HG02623 (cell line): ENCODE measurements at regions not wholly inside any gene's neighbourhood (a gene's known extent, or its start where the extent isn't known, plus 50 kb on each side); places are given as distances from the start of the nearest gene placed in this dataset.

Source experiments
- ATAC-seq: cut with Tn5 transposase; IDR thresholded peaks from one replicate; pipeline ENCODE4 v1.9.1; 2021; ENCODE audit warnings: moderate library complexity; ENCODE audit not compliant: unreplicated experiment

DNA sequence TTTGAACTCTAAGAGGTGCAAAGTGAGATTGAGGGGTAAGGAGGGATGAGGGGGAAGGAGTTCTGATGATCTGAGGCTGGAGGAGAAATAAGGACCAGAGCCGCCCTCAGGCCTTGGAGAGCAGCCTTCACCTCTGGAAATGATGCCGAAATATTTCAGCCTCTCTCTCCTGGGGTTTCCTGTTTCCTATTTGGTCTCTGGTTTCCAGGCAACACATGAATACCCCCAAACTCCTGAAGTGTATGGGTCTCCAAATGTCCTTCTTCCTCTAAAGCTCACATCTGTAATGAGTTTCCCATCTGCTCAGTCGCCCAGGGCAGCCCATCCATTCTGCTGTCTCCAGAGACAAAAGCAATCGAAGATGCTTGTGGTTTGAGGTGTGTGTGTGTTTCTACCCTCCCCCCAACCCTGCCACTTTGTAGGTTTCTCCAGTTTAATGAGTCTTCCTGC lies 52.0 kb upstream of the FAM20B start:
- peak; percentile 34 for ATAC-seq
